K562 (cell line): ENCODE measurements at regions not wholly inside any gene's neighbourhood (a gene's known extent, or its start where the extent isn't known, plus 50 kb on each side); places are given as distances from the start of the nearest gene placed in this dataset.

Source experiments
- ATAC-seq: fragments of 200-7000 bp; cut with Tn5 transposase; 3 replicates; pipeline ENCODE4 v1.9.1; 2020; ENCODE audit warnings: moderate library complexity
- BruUV-seq: library from RNA; stranded (reverse); fragments of 400-500 nt; replicated peaks from 2 replicates; lab custom pipeline; 2021; lab: Mats Ljungman, UMichigan
- CTCF ChIA-PET: fragments of 300-600 bp; formaldehyde crosslinking; extraction: SDS; loops from one replicate; lab custom pipeline; 2021; ENCODE audit warnings: low intra/inter-chr PET ratio; lab: Yijun Ruan, JAX
- POLR2A ChIA-PET: fragments of 300-600, 350-650 bp; sonication (Branson Sonifier 250); formaldehyde crosslinking; extraction: SDS; loops from one replicate; lab custom pipeline; 2021; ENCODE audit warnings: antibody characterized with exemption, inconsistent platforms; lab: Yijun Ruan, JAX
- DNase-seq, 4 experiments: peaks; one replicate each; pipeline versions ENCODE4 v3.0.0 to v3.0.0-alpha.2; 2011 to 2018; ENCODE audit warnings: low spot score in 3 of 4, mixed read lengths in 3 of 4; ENCODE audit errors: extremely low read depth in 1 of 4
- FAIRE-seq: peaks from 2 replicates; lab custom pipeline; 2011; peaks lifted over from hg19 to GRCh38; lab: Jason Lieb, UNC
- H2AFZ ChIP-seq: 2 replicates; pipeline ENCODE4 v1.6.0; 2011; ENCODE audit warnings: low read depth, low read length, control low read depth, inconsistent platforms
- H3K27ac ChIP-seq: fragments of 200-600 bp; 3 replicates; pipeline ENCODE4 v1.8.0; 2011; ENCODE audit warnings: low read depth, mild to moderate bottlenecking, control low read depth, inconsistent platforms, low read length, moderate library complexity, mixed read lengths; ENCODE audit errors: extremely low read depth
- H3K27me3 ChIP-seq, 2 experiments: fragments of 300-600 bp in 1 of 2; 2 replicates in 1 of 2; 3 replicates in 1 of 2; pipeline versions ENCODE4 v1.6.0 to v1.8.0; 2011; ENCODE audit warnings: inconsistent platforms in 2 of 2, low read length in 2 of 2, mild to moderate bottlenecking in 1 of 2, mixed read lengths in 1 of 2, moderate library complexity in 1 of 2; ENCODE audit not compliant: control insufficient read depth in 2 of 2, insufficient read depth in 2 of 2
- H3K36me3 ChIP-seq: fragments of 300-600 bp; 3 replicates; pipeline ENCODE4 v1.8.0; 2011; ENCODE audit warnings: mild to moderate bottlenecking, low read length, inconsistent platforms; ENCODE audit not compliant: control insufficient read depth, insufficient read depth
- H3K4me1 ChIP-seq, 2 experiments: fragments of 200-600 bp in 1 of 2; replicated peaks in 1 of 2; 2 replicates in 1 of 2; 3 replicates in 1 of 2; pipeline versions ENCODE4 v1.5.1 to v1.8.0; 2011; ENCODE audit warnings: inconsistent platforms in 2 of 2, low read length in 2 of 2, mild to moderate bottlenecking in 1 of 2, mixed read lengths in 1 of 2, moderate library complexity in 1 of 2; ENCODE audit not compliant: control insufficient read depth in 2 of 2, insufficient read depth in 2 of 2
- H3K4me2 ChIP-seq: 2 replicates; pipeline ENCODE4 v1.6.1; 2011; ENCODE audit warnings: low read length, control low read depth, inconsistent platforms, mixed read lengths; ENCODE audit not compliant: insufficient read depth
- H3K4me3 ChIP-seq: fragments of 200-600 bp; sonication (generic), shearing (Covaris generic); 2 replicates; pipeline ENCODE4 v1.5.1; 2016; ENCODE audit warnings: control low read depth, inconsistent platforms
- H3K79me2 ChIP-seq: fragments of 200-600 bp; 3 replicates; pipeline ENCODE4 v1.8.0; 2011; ENCODE audit warnings: low read length, inconsistent platforms; ENCODE audit not compliant: control insufficient read depth, insufficient read depth
- H3K9ac ChIP-seq, 2 experiments: 2 replicates each; pipeline versions ENCODE4 v1.6.0 to v1.6.1; 2011; ENCODE audit warnings: low read depth in 2 of 2, low read length in 2 of 2, control low read depth in 1 of 2, inconsistent platforms in 1 of 2, mild to moderate bottlenecking in 1 of 2, mixed read lengths in 1 of 2; ENCODE audit not compliant: insufficient read depth in 1 of 2
- H3K9me1 ChIP-seq: one replicate; pipeline ENCODE4 v1.6.0; 2011; ENCODE audit warnings: inconsistent platforms, mild to moderate bottlenecking, low read length, moderate library complexity; ENCODE audit not compliant: control insufficient read depth, insufficient read depth
- H3K9me3 ChIP-seq: replicated peaks from 2 replicates; pipeline ENCODE4 v1.5.1; 2011; ENCODE audit warnings: low read depth, low read length, inconsistent platforms; ENCODE audit not compliant: control insufficient read depth, insufficient read depth
- H4K20me1 ChIP-seq: replicated peaks from 2 replicates; pipeline ENCODE4 v1.6.1; 2011; ENCODE audit warnings: low read length, inconsistent platforms, mixed read lengths; ENCODE audit not compliant: control insufficient read depth, insufficient read depth
- CC2D1A ChIP-seq: fragments of 450-650 bp; IDR thresholded peaks from 2 replicates; pipeline ENCODE4 v1.6.1; 2017; ENCODE audit warnings: mild to moderate bottlenecking
- KLF6 ChIP-seq: fragments of 250-450 bp; sonication (Bioruptor Pico); IDR thresholded peaks from 2 replicates; pipeline ENCODE4 v1.4.0; 2020; ENCODE audit warnings: mild to moderate bottlenecking, moderate library complexity, borderline replicate concordance
- PCBP2 ChIP-seq: fragments of 200-400 bp; formaldehyde crosslinking; IDR thresholded peaks from 2 replicates; pipeline ENCODE4 v1.6.1; 2018; ENCODE audit warnings: low read length, low read depth, mild to moderate bottlenecking, moderate library complexity; ENCODE audit not compliant: poor library complexity, severe bottlenecking
- PKNOX1 ChIP-seq: fragments of 450-650 bp; IDR thresholded peaks from 2 replicates; pipeline ENCODE4 v1.6.1; 2016
- SIRT6 ChIP-seq: IDR thresholded peaks from one replicate; pipeline ENCODE4 v1.6.1; 2012; ENCODE audit warnings: low read depth, mild to moderate bottlenecking, control low read depth, inconsistent platforms, low read length, moderate library complexity
- STAG1 ChIP-seq: sonication (generic); formaldehyde crosslinking; IDR thresholded peaks from 2 replicates; pipeline ENCODE4 v1.5.0; 2020; ENCODE audit warnings: missing genetic modification reagents, borderline replicate concordance
- TFE3 ChIP-seq: fragments of 450-650 bp; formaldehyde crosslinking; IDR thresholded peaks from 2 replicates; pipeline ENCODE4 v1.4.0; 2020; ENCODE audit warnings: mild to moderate bottlenecking, mixed read lengths
- U2AF2 ChIP-seq: fragments of 200-400 bp; formaldehyde crosslinking; optimal IDR thresholded peaks from 2 replicates; pipeline ENCODE3; 2017; ENCODE audit warnings: low read depth, mild to moderate bottlenecking, low read length
- ZNF398 ChIP-seq: fragments of 250-450 bp; sonication (Bioruptor Pico); IDR thresholded peaks from 2 replicates; pipeline ENCODE4 v1.8.0; 2021; ENCODE audit warnings: moderate library complexity, mild to moderate bottlenecking, inconsistent platforms
- WGBS: fragments of 100-300 bp; shearing (Covaris generic); methylation state at CpG from one replicate; pipeline ENCODE4 v1.1.6; 2016; ENCODE audit warnings: low coverage, mixed read lengths; ENCODE audit not compliant: insufficient coverage; ENCODE audit errors: missing lambda C conversion rate; 5-methylcytosine and 5-hydroxymethylcytosine counted together
- in situ Hi-C: fragments of 300-500 bp; cut with MboI; formaldehyde crosslinking; loops from 4 replicates; pipeline ENCODE4 v1.15.0; 2018; ENCODE audit warnings: inconsistent platforms, mixed read lengths
- intact Hi-C: fragments of 100-400 bp; cut with micrococcal nuclease; formaldehyde crosslinking; loops from 2 replicates; pipeline ENCODE4 v1.14.2; 2022

- CTCF ChIA-PET = no interaction called here
- in situ Hi-C loops = no loop called here
- Histone ChIP-seq H3K9me1 (no peaks in the 10 kb centered on the region), H3K27ac (no peak overlapping the region), H3K79me2 (no peaks in the 10 kb centered on the region), H3K27me3 (no peaks in the 10 kb centered on the region), H3K4me2 (no peak overlapping the region), H2AFZ (no peak overlapping the region), H3K4me1 (peaks cover 0 to 3% of the 10 kb centered on the region in 2 experiments; a peak in 2 of 5 replicates), H3K9ac (no peak overlapping the region), H3K4me3 (no peak overlapping the region), H3K9me3 (no peaks in the 10 kb centered on the region), H4K20me1 (no peaks in the 10 kb centered on the region), H3K36me3 (no peaks in the 10 kb centered on the region)
- intact Hi-C loops = no loop called here
- POLR2A ChIA-PET = interaction anchor here (1.0 kb wide), 1 partner anchor 18 kb away, joined by 3 read pairs; no protein-coding TSS in a partner anchor
- FAIRE-seq = no peak
- no peak for DNase-seq
- BruUV-seq = no TSS peak
- TF ChIP-seq PKNOX1 (0 out of 2 replicates have a peak, but pooled peaks have one; percentile 5), PCBP2 (no peak)
- ATAC-seq = no peak
These were observed 211.4 kb downstream of the KCNRG start for GRCh38 chr13:50226515-50227155.

DNA sequence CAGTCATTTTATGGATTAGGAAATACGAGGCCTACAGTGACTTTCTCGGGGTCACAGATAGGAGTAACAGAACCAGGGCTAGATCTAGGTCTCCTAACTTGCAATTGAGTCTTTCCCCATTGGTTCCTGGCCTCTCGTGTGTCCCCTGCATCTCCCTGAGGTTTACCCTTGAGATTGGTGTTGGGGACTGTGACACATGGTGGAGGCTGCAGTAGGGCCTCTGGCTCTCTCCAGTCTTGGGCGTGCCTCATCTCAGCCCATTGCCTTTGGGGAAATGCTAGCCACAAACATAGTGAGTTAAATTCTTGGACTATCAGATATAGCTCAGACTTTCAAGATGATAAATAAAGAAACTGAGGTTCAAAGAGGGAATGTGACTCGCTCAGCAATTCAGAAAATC lies 212.1 kb downstream of the KCNRG start:
- peak overlapping the region in 1 of 2 experiments; percentile 72; a peak in 1 of 4 replicates for H3K9ac ChIP-seq
- H3K4me3 ChIP-seq = no peak overlapping the region
- in situ Hi-C loops = no loop called here
- intact Hi-C loops = no loop called here
- H3K4me2 ChIP-seq = no peak overlapping the region
- no peak overlapping the region for H3K27ac ChIP-seq
- WGBS = 66% methylated on average over 5 of the region's 5 CpGs
- H3K9me1 ChIP-seq = no peaks in the 10 kb centered on the region
- DNase-seq (no peak), ATAC-seq (no peak), FAIRE-seq (no peak)
- no TSS peak for BruUV-seq
- no peaks in the 10 kb centered on the region for H3K79me2 ChIP-seq
- no peaks in the 10 kb centered on the region for H3K36me3 ChIP-seq
- ChIA-PET CTCF (no interaction called here), POLR2A (no interaction called here)
- no peak overlapping the region for H2AFZ ChIP-seq
- H3K27me3 ChIP-seq = no peaks in the 10 kb centered on the region
- peaks cover 0 to 3% of the 10 kb centered on the region in 2 experiments; a peak in 2 of 5 replicates for H3K4me1 ChIP-seq
- no peaks in the 10 kb centered on the region for H4K20me1 ChIP-seq
- H3K9me3 ChIP-seq = no peaks in the 10 kb centered on the region
- TF ChIP-seq KLF6 = no peak
- no peak for TF ChIP-seq ZNF398
- TF ChIP-seq TFE3 (CRISPR knock-in tag) = no peak
- TF ChIP-seq U2AF2 = no peak
- TF ChIP-seq STAG1 (CRISPR knock-in tag) = no peak
- no peak for TF ChIP-seq SIRT6
- no peak for TF ChIP-seq CC2D1A
